A549 (cell line): ENCODE measurements at regions not wholly inside any gene's neighbourhood (a gene's known extent, or its start where the extent isn't known, plus 50 kb on each side); places are given as distances from the start of the nearest gene placed in this dataset.

Source experiments
- ATAC-seq, 2 experiments: fragments of 200-7000 bp in 1 of 2; fragments of >200 bp in 1 of 2; cut with Nextera tagmentation in 1 of 2; cut with Tn5 transposase in 1 of 2; 3 replicates each; pipeline versions ENCODE4 v1.8.0 to v1.9.1; 2018 to 2020; ENCODE audit warnings: mild to moderate bottlenecking in 1 of 2, moderate library complexity in 1 of 2
- CTCF ChIA-PET: fragments of 300-600 bp; sonication (Branson Sonifier 250); formaldehyde crosslinking; extraction: SDS; loops from one replicate; lab custom pipeline; 2021; ENCODE audit warnings: antibody characterized with exemption, inconsistent platforms; lab: Yijun Ruan, JAX
- POLR2A ChIA-PET: fragments of 350-600 bp; formaldehyde crosslinking; extraction: SDS; loops from one replicate; lab custom pipeline; 2021; ENCODE audit warnings: antibody characterized with exemption, inconsistent platforms; lab: Yijun Ruan, JAX
- DNase-seq, 2 experiments: peaks; one replicate each; pipeline versions ENCODE4 v3.0.0 to v3.0.0-alpha.2; 2011 to 2016; ENCODE audit warnings: low read depth in 1 of 2, low spot score in 1 of 2
- FAIRE-seq: peaks from 2 replicates; lab custom pipeline; 2011; peaks lifted over from hg19 to GRCh38; lab: Jason Lieb, UNC
- H3K27ac ChIP-seq, 2 experiments: fragments of >200 bp; sonication (Bioruptor Twin); formaldehyde crosslinking; 3 replicates each; pipeline ENCODE4 v1.5.1; 2016 to 2017
- H3K4me1 ChIP-seq: fragments of >200 bp; sonication (Bioruptor Twin); formaldehyde crosslinking; 3 replicates; pipeline ENCODE4 v1.6.1; 2016
- H3K4me2 ChIP-seq: fragments of >200 bp; sonication (Bioruptor Twin); formaldehyde crosslinking; 3 replicates; pipeline ENCODE4 v1.6.1; 2016
- H3K4me3 ChIP-seq: fragments of >200 bp; sonication (Bioruptor Twin); formaldehyde crosslinking; 3 replicates; pipeline ENCODE4 v1.5.1; 2016
- H3K9me3 ChIP-seq: fragments of >200 bp; sonication (Bioruptor Twin); formaldehyde crosslinking; 3 replicates; pipeline ENCODE4 v1.6.1; 2016
- CHD2 ChIP-seq: fragments of 150-350 bp; IDR thresholded peaks from 2 replicates; pipeline ENCODE4 v1.6.1; 2014; ENCODE audit warnings: low read length; ENCODE audit not compliant: partially characterized antibody
- EHF ChIP-seq: fragments of 250-450 bp; sonication (Bioruptor Pico); IDR thresholded peaks from 2 replicates; pipeline ENCODE4 v1.5.0; 2020; ENCODE audit warnings: mild to moderate bottlenecking
- EHMT2 ChIP-seq: fragments of 200-600 bp; sonication (generic); IDR thresholded peaks from 2 replicates; pipeline ENCODE4 v1.6.1; 2016; ENCODE audit warnings: antibody characterized with exemption, low read depth, mild to moderate bottlenecking, moderate library complexity
- EP300 ChIP-seq, 2 experiments: fragments of >200 bp; sonication (Bioruptor Twin); formaldehyde crosslinking; IDR thresholded peaks; 2 replicates in 1 of 2; 3 replicates in 1 of 2; pipeline ENCODE4 v1.6.1; 2016 to 2017
- ESRRA ChIP-seq: fragments of 150-350 bp; IDR thresholded peaks from 2 replicates; pipeline ENCODE4 v1.6.1; 2014; ENCODE audit warnings: mild to moderate bottlenecking, low read length, borderline replicate concordance
- FOSB ChIP-seq: fragments of 250-450 bp; sonication (Bioruptor Pico); IDR thresholded peaks from 2 replicates; pipeline ENCODE4 v1.5.0; 2020; ENCODE audit warnings: mild to moderate bottlenecking, moderate library complexity
- FOSL2 ChIP-seq, 2 experiments: fragments of 450-650 bp in 1 of 2; fragments of >200 bp in 1 of 2; sonication (Bioruptor Twin) in 1 of 2; formaldehyde crosslinking; IDR thresholded peaks; 2 replicates each; pipeline versions ENCODE4 v1.5.0 to v1.6.1; 2016 to 2020; ENCODE audit warnings: mild to moderate bottlenecking in 1 of 2, moderate library complexity in 1 of 2
- GATA3 ChIP-seq: IDR thresholded peaks from 2 replicates; pipeline ENCODE4 v1.6.1; 2012; ENCODE audit warnings: borderline replicate concordance
- HDAC2 ChIP-seq: fragments of 200-600 bp; sonication (generic); IDR thresholded peaks from 2 replicates; pipeline ENCODE4 v1.6.1; 2016
- HEYL ChIP-seq: fragments of 250-450 bp; sonication (Bioruptor Pico); IDR thresholded peaks from 2 replicates; pipeline ENCODE4 v1.8.0; 2021; ENCODE audit warnings: mild to moderate bottlenecking, moderate library complexity
- HOXB13 ChIP-seq: fragments of 250-450 bp; sonication (Bioruptor Pico); IDR thresholded peaks from 2 replicates; pipeline ENCODE4 v1.5.0; 2020; ENCODE audit warnings: low read depth, mild to moderate bottlenecking, moderate library complexity
- HOXB5 ChIP-seq: fragments of 250-450 bp; sonication (Bioruptor Pico); IDR thresholded peaks from 2 replicates; pipeline ENCODE4 v1.5.0; 2020; ENCODE audit warnings: mild to moderate bottlenecking, moderate library complexity
- JUNB ChIP-seq: fragments of >200 bp; sonication (Bioruptor Twin); formaldehyde crosslinking; IDR thresholded peaks from 2 replicates; pipeline ENCODE4 v1.6.1; 2016
- KDM5A ChIP-seq: fragments of 200-600 bp; sonication (generic); IDR thresholded peaks from 2 replicates; pipeline ENCODE4 v1.6.1; 2016; ENCODE audit warnings: antibody characterized with exemption, mild to moderate bottlenecking
- MAFK ChIP-seq: fragments of 450-650 bp; IDR thresholded peaks from 2 replicates; pipeline ENCODE4 v1.6.1; 2014; ENCODE audit not compliant: partially characterized antibody
- MAZ ChIP-seq: fragments of 150-350 bp; IDR thresholded peaks from 2 replicates; pipeline ENCODE4 v1.6.1; 2014; ENCODE audit warnings: antibody characterized with exemption, low read depth, low read length, borderline replicate concordance
- MYC ChIP-seq: IDR thresholded peaks from 2 replicates; pipeline ENCODE4 v1.6.1; 2012; ENCODE audit warnings: mild to moderate bottlenecking, inconsistent platforms, low read length, improper control_type of control experiment, borderline replicate concordance
- NPAS2 ChIP-seq: fragments of 250-450 bp; sonication (Bioruptor Pico); IDR thresholded peaks from 2 replicates; pipeline ENCODE4 v1.8.0; 2022; ENCODE audit warnings: mild to moderate bottlenecking, moderate library complexity, borderline replicate concordance
- NR3C1 ChIP-seq: fragments of >200 bp; sonication (Bioruptor Twin); formaldehyde crosslinking; IDR thresholded peaks from 3 replicates; pipeline ENCODE4 v1.6.1; 2017
- RAD21 ChIP-seq, 2 experiments: fragments of >200 bp in 1 of 2; sonication (Bioruptor Twin) in 1 of 2; formaldehyde crosslinking in 1 of 2; IDR thresholded peaks in 1 of 2; conservative IDR thresholded peaks in 1 of 2; 2 replicates in 1 of 2; 3 replicates in 1 of 2; pipeline ENCODE4 v1.6.1; 2012 to 2018; ENCODE audit warnings: inconsistent platforms in 1 of 2
- RCOR1 ChIP-seq: fragments of 150-350 bp; IDR thresholded peaks from 2 replicates; pipeline ENCODE4 v1.6.1; 2014; ENCODE audit warnings: antibody characterized with exemption, low read length, low read depth
- RFX5 ChIP-seq: fragments of 450-650 bp; IDR thresholded peaks from 2 replicates; pipeline ENCODE4 v1.7.1; 2014; ENCODE audit warnings: antibody characterized with exemption, mild to moderate bottlenecking, moderate library complexity
- RNF2 ChIP-seq: fragments of 200-600 bp; sonication (generic); IDR thresholded peaks from 2 replicates; pipeline ENCODE4 v1.6.1; 2016; ENCODE audit warnings: low read depth, mild to moderate bottlenecking, antibody characterized with exemption, moderate library complexity, borderline replicate concordance
- SMC3 ChIP-seq: fragments of >200 bp; sonication (Bioruptor Twin); formaldehyde crosslinking; IDR thresholded peaks from 3 replicates; pipeline ENCODE4 v1.6.1; 2018; ENCODE audit warnings: inconsistent platforms
- TP53 ChIP-seq: fragments of 250-450 bp; sonication (Bioruptor Pico); IDR thresholded peaks from 2 replicates; pipeline ENCODE4 v1.5.0; 2021; ENCODE audit warnings: mild to moderate bottlenecking, moderate library complexity
- WGBS: methylation state at CpG from one replicate; pipeline ENCODE4 v1.1.6; 2017; ENCODE audit errors: missing lambda C conversion rate; 5-methylcytosine and 5-hydroxymethylcytosine counted together
- TF ChIP-seq, protein P1 (sequence below): fragments of 200-600 bp; sonication (generic); IDR thresholded peaks from 2 replicates; pipeline ENCODE4 v1.6.1; 2016; ENCODE audit warnings: antibody characterized with exemption, mild to moderate bottlenecking, moderate library complexity
- TF ChIP-seq, protein P2 (sequence below): fragments of 150-350 bp; IDR thresholded peaks from 2 replicates; pipeline ENCODE4 v1.6.1; 2014; ENCODE audit warnings: low read depth, mild to moderate bottlenecking, low read length

GRCh38 chr3:54040476-54040875 lies 81.9 kb upstream of the CACNA2D3 start (continued):
- TF ChIP-seq, protein P1, sequence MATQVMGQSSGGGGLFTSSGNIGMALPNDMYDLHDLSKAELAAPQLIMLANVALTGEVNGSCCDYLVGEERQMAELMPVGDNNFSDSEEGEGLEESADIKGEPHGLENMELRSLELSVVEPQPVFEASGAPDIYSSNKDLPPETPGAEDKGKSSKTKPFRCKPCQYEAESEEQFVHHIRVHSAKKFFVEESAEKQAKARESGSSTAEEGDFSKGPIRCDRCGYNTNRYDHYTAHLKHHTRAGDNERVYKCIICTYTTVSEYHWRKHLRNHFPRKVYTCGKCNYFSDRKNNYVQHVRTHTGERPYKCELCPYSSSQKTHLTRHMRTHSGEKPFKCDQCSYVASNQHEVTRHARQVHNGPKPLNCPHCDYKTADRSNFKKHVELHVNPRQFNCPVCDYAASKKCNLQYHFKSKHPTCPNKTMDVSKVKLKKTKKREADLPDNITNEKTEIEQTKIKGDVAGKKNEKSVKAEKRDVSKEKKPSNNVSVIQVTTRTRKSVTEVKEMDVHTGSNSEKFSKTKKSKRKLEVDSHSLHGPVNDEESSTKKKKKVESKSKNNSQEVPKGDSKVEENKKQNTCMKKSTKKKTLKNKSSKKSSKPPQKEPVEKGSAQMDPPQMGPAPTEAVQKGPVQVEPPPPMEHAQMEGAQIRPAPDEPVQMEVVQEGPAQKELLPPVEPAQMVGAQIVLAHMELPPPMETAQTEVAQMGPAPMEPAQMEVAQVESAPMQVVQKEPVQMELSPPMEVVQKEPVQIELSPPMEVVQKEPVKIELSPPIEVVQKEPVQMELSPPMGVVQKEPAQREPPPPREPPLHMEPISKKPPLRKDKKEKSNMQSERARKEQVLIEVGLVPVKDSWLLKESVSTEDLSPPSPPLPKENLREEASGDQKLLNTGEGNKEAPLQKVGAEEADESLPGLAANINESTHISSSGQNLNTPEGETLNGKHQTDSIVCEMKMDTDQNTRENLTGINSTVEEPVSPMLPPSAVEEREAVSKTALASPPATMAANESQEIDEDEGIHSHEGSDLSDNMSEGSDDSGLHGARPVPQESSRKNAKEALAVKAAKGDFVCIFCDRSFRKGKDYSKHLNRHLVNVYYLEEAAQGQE = no peak
- no peak for TF ChIP-seq RFX5

- DNase-seq = no peak
- FAIRE-seq = no peak
Observed at GRCh38 chr3:54038391-54038790, 84.0 kb upstream of the CACNA2D3 start.

GRCh38 chr3:54036543-54036942 lies 85.8 kb upstream of the CACNA2D3 start:
- POLR2A ChIA-PET = no interaction called here
- no peak overlapping the region for H3K4me3 ChIP-seq
- DNase-seq = no peak
- CTCF ChIA-PET = interaction anchor here (1.4 kb wide), 1 partner anchor 98 kb away, joined by 4 read pairs; no protein-coding TSS in a partner anchor
- H3K27ac ChIP-seq = no peak overlapping the region
- TF ChIP-seq FOSL2 (IDR thresholded peaks at IDR 0.05) (no peak), FOSL2 (CRISPR knock-in tag; IDR thresholded peaks at IDR 0.05) (no peak), ESRRA (no peak), MAFK (no peak), FOSB (CRISPR knock-in tag) (no peak), TP53 (no peak), HOXB5 (CRISPR knock-in tag) (no peak), MYC (no peak), MAZ (no peak)
- TF ChIP-seq, protein P2, sequence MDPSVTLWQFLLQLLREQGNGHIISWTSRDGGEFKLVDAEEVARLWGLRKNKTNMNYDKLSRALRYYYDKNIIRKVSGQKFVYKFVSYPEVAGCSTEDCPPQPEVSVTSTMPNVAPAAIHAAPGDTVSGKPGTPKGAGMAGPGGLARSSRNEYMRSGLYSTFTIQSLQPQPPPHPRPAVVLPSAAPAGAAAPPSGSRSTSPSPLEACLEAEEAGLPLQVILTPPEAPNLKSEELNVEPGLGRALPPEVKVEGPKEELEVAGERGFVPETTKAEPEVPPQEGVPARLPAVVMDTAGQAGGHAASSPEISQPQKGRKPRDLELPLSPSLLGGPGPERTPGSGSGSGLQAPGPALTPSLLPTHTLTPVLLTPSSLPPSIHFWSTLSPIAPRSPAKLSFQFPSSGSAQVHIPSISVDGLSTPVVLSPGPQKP = no peak
- ATAC-seq = no peak
- FAIRE-seq = no peak
- H3K9me3 ChIP-seq = no peaks in the 10 kb centered on the region
- H3K4me2 ChIP-seq = no peak overlapping the region
- no peaks in the 10 kb centered on the region for H3K4me1 ChIP-seq
- WGBS = 62% methylated on average over 2 of the region's 2 CpGs

More at GRCh38 chr3:54038391-54038790, 84.0 kb upstream of the CACNA2D3 start:
- no peak for ATAC-seq
- POLR2A ChIA-PET = no interaction called here
- CTCF ChIA-PET = no interaction called here
- Histone ChIP-seq H3K4me1 (no peaks in the 10 kb centered on the region), H3K9me3 (no peaks in the 10 kb centered on the region), H3K27ac (no peak overlapping the region), H3K4me2 (no peak overlapping the region), H3K4me3 (no peak overlapping the region)
- TF ChIP-seq KDM5A (no peak), RAD21 (conservative IDR thresholded peaks at IDR 0.05 in 1 of 2, IDR thresholded peaks at IDR 0.05 in 1 of 2) (no peak), JUNB (no peak), MAFK (no peak), EP300 (IDR thresholded peaks at IDR 0.05) (no peak), GATA3 (no peak), HEYL (no peak), RCOR1 (no peak), CHD2 (no peak), EHMT2 (no peak), SMC3 (no peak), NR3C1 (no peak), EHF (CRISPR knock-in tag) (no peak), HOXB13 (CRISPR knock-in tag) (no peak), HDAC2 (no peak), MYC (no peak), NPAS2 (no peak), RNF2 (no peak), FOSB (CRISPR knock-in tag) (no peak)
- TF ChIP-seq, protein P1 = no peak
- WGBS = 38% methylated on average over 3 of the region's 4 CpGs
